Stimulated activated naive CD8-positive, alpha-beta T cell treated with anti-CD3 and anti-CD28 coated beads, Interleukin-15, Interleukin-2, amounts not matched to agents 100 ng/mL and 50 ng/mL, for 24 hours (primary cell): ENCODE measurements at regions not wholly inside any gene's neighbourhood (a gene's known extent, or its start where the extent isn't known, plus 50 kb on each side); places are given as distances from the start of the nearest gene placed in this dataset.

Experiments used
- H3K27ac Mint-ChIP-seq: one replicate; pipeline ENCODE4 v1.8.0; 2021; ENCODE audit warnings: mild to moderate bottlenecking, mixed read lengths
- H3K27me3 Mint-ChIP-seq: one replicate; pipeline ENCODE4 v1.8.0; 2021; ENCODE audit warnings: mixed read lengths
- H3K36me3 Mint-ChIP-seq: one replicate; pipeline ENCODE4 v1.8.0; 2021; ENCODE audit warnings: low read depth, mixed read lengths
- H3K4me1 Mint-ChIP-seq: one replicate; pipeline ENCODE4 v1.8.0; 2021; ENCODE audit warnings: low read depth, mixed read lengths
- H3K4me3 Mint-ChIP-seq: one replicate; pipeline ENCODE4 v1.8.0; 2021; ENCODE audit warnings: mild to moderate bottlenecking, mixed read lengths
- H3K9me3 Mint-ChIP-seq: one replicate; pipeline ENCODE4 v1.8.0; 2021; ENCODE audit warnings: mixed read lengths

- Mint-ChIP-seq H3K27me3 (no peaks in the 10 kb centered on the region), H3K4me3 (no peak overlapping the region), H3K9me3 (no peaks in the 10 kb centered on the region), H3K27ac (no peak overlapping the region), H3K36me3 (no peaks in the 10 kb centered on the region), H3K4me1 (no peaks in the 10 kb centered on the region)
Observed at GRCh38 chr10:2019803-2020202, 282.5 kb upstream of the ADARB2 start.

DNA sequence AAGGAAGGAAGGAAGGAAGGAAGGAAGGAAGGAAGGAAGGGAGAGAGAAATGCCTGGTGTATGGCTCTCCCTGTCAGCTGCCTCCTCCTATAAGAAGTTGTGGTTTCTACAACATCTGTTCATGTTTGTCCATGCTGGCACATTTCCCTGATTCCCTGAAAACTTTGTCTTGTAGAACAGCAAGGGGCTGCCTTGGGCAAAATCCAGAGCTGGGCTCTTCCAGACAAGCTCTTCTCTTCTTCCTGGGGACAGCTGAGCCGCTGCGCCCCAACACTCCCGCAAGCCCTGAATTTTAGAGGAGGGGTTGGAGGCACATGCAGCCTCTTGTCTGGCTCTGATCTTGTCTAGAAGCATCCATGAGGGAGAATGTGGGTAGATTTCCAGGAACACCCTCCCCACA, 282.0 kb upstream of the ADARB2 start:
- H3K27ac Mint-ChIP-seq = peak overlapping the region; percentile 40

DNA sequence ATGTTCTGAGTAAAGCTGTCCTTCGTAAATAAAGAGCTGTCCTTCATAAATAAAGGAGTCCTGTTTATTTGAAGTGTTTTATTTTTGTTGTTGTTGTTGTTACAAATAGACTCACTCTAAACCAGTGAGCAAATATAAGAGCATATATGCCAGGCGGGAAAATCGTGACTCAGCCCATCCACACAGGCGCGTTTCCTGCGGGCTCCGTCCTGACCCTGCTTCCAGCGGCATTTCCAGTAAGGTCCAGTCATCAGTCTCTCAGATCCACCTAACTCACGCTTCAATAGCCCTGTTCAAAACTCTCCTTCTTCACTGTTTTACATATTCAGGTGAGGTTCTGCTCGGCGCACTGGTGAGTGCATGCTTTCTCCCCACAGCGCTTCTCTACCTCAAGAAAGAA, 277.2 kb upstream of the ADARB2 start:
- Mint-ChIP-seq H3K9me3 (no peaks in the 10 kb centered on the region), H3K36me3 (no peaks in the 10 kb centered on the region)

More for the DNA sequence above, 282.0 kb upstream of the ADARB2 start:
- H3K27me3 Mint-ChIP-seq = no peaks in the 10 kb centered on the region
- no peaks in the 10 kb centered on the region for H3K36me3 Mint-ChIP-seq
- H3K9me3 Mint-ChIP-seq = no peaks in the 10 kb centered on the region
- H3K4me3 Mint-ChIP-seq = no peak overlapping the region
- H3K4me1 Mint-ChIP-seq = no peaks in the 10 kb centered on the region

DNA sequence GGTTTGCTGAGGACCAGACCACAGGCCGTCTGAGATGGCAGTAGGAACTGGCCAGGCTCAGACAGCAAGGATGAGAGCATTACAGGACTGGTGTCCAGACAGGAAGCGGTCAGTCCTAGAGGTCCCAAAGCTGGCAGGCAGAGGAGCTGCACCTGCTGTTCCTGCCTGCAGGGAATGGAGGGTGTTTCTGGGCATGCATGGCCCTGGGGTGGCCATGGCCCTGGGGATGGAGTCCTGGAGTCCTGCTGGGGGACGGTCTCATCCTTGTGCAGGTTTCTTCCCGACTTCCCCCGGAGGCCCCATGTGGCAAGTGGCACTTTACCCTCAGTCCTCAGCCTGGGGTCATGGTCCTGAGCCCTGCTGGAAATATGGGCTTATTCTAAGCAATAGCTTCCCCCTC, 274.9 kb upstream of the ADARB2 start:
- H3K27ac Mint-ChIP-seq = no peak overlapping the region
- no peaks in the 10 kb centered on the region for H3K4me1 Mint-ChIP-seq
- H3K9me3 Mint-ChIP-seq = no peaks in the 10 kb centered on the region
- H3K36me3 Mint-ChIP-seq = no peaks in the 10 kb centered on the region
- no peak overlapping the region for H3K4me3 Mint-ChIP-seq
- H3K27me3 Mint-ChIP-seq = peaks cover 3% of the 10 kb centered on the region

More for the DNA sequence above, 277.2 kb upstream of the ADARB2 start:
- Mint-ChIP-seq H3K4me1 (no peaks in the 10 kb centered on the region), H3K27me3 (no peaks in the 10 kb centered on the region), H3K4me3 (no peak overlapping the region), H3K27ac (no peak overlapping the region)

GRCh38 chr10:2011106-2011716, 273.9 kb upstream of the ADARB2 start:
- Mint-ChIP-seq H3K9me3 (no peaks in the 10 kb centered on the region), H3K4me3 (no peak overlapping the region), H3K27ac (no peak overlapping the region), H3K4me1 (no peaks in the 10 kb centered on the region), H3K36me3 (no peaks in the 10 kb centered on the region), H3K27me3 (peaks cover 3% of the 10 kb centered on the region)

DNA sequence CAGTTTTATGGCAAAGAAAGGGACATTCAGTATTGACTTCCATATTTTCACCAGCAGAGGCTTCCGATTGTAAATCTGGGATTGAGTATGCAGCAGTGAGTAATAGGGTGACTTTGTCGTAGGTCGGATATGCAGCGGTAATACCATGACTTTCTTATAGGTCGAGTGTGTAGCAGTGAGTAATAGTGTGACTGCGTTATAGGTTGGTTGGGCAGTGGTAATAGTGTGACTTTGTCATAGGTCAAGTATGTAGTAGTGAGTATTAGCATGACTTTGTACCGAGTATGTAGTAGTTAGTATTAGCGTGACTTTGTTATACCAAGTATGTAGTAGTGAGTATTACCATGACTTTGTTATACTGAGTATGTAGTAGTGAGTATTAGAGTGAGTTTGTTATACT, 268.2 kb upstream of the ADARB2 start:
- peaks cover 3% of the 10 kb centered on the region for H3K27me3 Mint-ChIP-seq
- no peaks in the 10 kb centered on the region for H3K36me3 Mint-ChIP-seq
- H3K4me1 Mint-ChIP-seq = no peaks in the 10 kb centered on the region
- H3K4me3 Mint-ChIP-seq = no peak overlapping the region
- H3K9me3 Mint-ChIP-seq = no peaks in the 10 kb centered on the region
- no peak overlapping the region for H3K27ac Mint-ChIP-seq

DNA sequence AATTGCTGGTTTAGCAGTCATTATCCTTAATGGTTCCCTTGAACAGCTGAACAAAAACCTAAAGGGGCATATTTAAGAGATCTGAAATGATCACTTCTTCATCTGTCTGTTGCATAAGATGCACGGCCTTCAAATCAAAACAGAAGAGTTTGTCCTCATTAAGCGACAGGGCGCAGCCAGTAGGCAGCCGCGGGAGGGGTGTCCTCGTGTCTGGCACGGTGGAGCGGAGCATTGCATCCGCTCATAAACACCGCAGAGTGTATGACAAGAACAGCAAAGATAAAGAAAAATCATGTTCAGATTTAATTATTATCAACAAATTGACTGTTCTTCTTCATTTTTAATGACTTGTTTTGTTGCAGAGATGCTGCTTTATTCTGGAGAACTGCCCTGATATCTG, 255.6 kb upstream of the ADARB2 start:
- H3K27ac Mint-ChIP-seq = no peak overlapping the region
- H3K4me3 Mint-ChIP-seq = no peak overlapping the region
- no peaks in the 10 kb centered on the region for H3K27me3 Mint-ChIP-seq
- no peaks in the 10 kb centered on the region for H3K9me3 Mint-ChIP-seq
- no peaks in the 10 kb centered on the region for H3K36me3 Mint-ChIP-seq
- H3K4me1 Mint-ChIP-seq = peaks cover 3% of the 10 kb centered on the region

- Mint-ChIP-seq H3K27ac (no peak overlapping the region), H3K4me1 (no peaks in the 10 kb centered on the region), H3K4me3 (no peak overlapping the region), H3K36me3 (no peaks in the 10 kb centered on the region), H3K9me3 (no peaks in the 10 kb centered on the region), H3K27me3 (no peaks in the 10 kb centered on the region)
Observed at GRCh38 chr10:1989090-1989489, 251.8 kb upstream of the ADARB2 start.

- Mint-ChIP-seq H3K4me3 (no peak overlapping the region), H3K36me3 (no peaks in the 10 kb centered on the region), H3K27ac (no peak overlapping the region), H3K9me3 (no peaks in the 10 kb centered on the region), H3K27me3 (peaks cover 3% of the 10 kb centered on the region), H3K4me1 (peaks cover 4% of the 10 kb centered on the region)
Observed at GRCh38 chr10:1981976-1982375, 244.7 kb upstream of the ADARB2 start.

GRCh38 chr10:1980459-1980858, 243.1 kb upstream of the ADARB2 start:
- Mint-ChIP-seq H3K27ac (no peak overlapping the region), H3K4me3 (no peak overlapping the region), H3K27me3 (peaks cover 3% of the 10 kb centered on the region), H3K9me3 (no peaks in the 10 kb centered on the region), H3K4me1 (peaks cover 4% of the 10 kb centered on the region), H3K36me3 (no peaks in the 10 kb centered on the region)

DNA sequence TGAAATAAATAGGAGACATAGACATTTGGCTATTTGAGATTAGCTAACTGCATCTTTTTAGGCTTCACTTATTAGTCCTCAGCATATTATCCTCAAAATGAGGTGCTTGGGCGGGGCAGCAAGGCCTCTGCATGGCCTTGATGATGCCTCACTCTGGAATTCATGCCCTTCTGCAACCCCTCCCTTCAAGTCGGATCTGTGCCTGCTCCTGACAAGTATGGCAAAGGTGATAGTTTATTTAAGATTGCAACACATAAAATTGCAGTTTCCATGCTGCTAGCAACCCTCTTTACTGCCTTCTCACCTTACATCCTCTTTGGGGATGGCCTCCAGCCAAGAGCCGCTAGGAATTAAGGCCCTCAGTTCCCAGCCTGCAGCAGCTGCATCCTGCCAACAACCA, 241.3 kb upstream of the ADARB2 start:
- Mint-ChIP-seq H3K9me3 (no peaks in the 10 kb centered on the region), H3K27me3 (peaks cover 1% of the 10 kb centered on the region), H3K36me3 (no peaks in the 10 kb centered on the region), H3K4me1 (peaks cover 4% of the 10 kb centered on the region), H3K27ac (no peak overlapping the region), H3K4me3 (no peak overlapping the region)

DNA sequence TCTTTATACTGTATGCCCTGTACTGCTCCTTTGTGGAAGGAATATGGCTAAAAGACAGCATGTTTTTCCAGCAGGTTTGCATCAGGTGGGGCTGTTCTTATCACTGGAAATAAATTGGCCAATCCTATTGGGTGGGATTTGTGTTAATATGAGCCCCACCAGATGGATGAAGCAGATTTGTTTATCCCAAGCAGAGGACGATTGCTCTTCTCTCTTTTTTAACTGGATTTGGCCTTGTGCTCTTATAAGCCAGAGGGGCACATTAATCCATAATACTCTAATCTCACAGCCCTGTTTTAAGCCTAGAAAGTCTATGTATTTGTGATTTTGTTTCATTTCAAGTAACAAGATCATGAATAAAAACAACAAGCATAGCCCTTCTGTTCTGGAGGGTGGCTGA, 240.1 kb upstream of the ADARB2 start:
- Mint-ChIP-seq H3K4me3 (no peak overlapping the region), H3K4me1 (peaks cover 4% of the 10 kb centered on the region), H3K9me3 (peaks cover 5% of the 10 kb centered on the region), H3K27ac (no peak overlapping the region), H3K27me3 (no peaks in the 10 kb centered on the region), H3K36me3 (no peaks in the 10 kb centered on the region)

- H3K9me3 Mint-ChIP-seq = peaks cover 11% of the 10 kb centered on the region
- H3K27me3 Mint-ChIP-seq = no peaks in the 10 kb centered on the region
- H3K4me3 Mint-ChIP-seq = no peak overlapping the region
- no peaks in the 10 kb centered on the region for H3K4me1 Mint-ChIP-seq
- H3K36me3 Mint-ChIP-seq = no peaks in the 10 kb centered on the region
- H3K27ac Mint-ChIP-seq = no peak overlapping the region
Observed at GRCh38 chr10:1972406-1972805, 235.1 kb upstream of the ADARB2 start.

DNA sequence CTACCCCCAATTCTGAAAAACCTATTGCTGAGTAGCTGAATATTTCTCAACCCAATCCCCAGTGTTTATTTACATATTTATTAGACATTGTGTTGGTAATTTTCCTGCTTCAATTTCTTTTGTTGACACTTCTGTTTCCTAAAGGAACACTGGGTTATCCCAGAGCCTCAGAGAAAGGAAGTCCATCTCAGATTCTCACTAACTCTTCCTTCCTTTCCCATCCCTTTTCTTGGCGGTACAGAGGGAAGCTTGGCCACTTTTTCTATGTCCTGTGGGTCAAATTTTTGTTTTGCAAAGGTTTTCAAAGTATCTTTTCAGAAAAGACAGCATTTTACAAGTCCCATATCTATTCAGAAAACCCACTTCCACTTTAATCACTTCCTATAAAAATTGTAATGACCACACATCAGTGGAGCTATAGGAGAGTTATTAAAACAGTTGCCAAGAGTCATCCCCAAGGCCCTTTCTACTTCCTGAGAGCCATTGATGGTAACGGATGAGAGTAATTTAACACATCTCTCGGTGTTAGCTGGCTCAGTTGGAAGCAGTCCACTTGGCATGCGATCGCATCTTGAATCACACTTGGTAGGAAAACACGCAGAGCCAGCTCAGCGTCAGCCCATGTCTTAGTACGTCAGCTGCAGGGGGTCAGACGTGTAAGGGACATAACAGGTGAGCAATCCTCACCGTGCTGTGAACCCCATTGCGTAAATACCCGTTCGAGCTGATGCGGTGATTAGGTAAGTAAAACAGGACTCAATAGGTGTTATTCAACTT, 231.1 kb upstream of the ADARB2 start:
- Mint-ChIP-seq H3K36me3 (no peaks in the 10 kb centered on the region), H3K4me3 (no peak overlapping the region), H3K27me3 (no peaks in the 10 kb centered on the region), H3K4me1 (no peaks in the 10 kb centered on the region), H3K9me3 (peaks cover 11% of the 10 kb centered on the region), H3K27ac (no peak overlapping the region)

DNA sequence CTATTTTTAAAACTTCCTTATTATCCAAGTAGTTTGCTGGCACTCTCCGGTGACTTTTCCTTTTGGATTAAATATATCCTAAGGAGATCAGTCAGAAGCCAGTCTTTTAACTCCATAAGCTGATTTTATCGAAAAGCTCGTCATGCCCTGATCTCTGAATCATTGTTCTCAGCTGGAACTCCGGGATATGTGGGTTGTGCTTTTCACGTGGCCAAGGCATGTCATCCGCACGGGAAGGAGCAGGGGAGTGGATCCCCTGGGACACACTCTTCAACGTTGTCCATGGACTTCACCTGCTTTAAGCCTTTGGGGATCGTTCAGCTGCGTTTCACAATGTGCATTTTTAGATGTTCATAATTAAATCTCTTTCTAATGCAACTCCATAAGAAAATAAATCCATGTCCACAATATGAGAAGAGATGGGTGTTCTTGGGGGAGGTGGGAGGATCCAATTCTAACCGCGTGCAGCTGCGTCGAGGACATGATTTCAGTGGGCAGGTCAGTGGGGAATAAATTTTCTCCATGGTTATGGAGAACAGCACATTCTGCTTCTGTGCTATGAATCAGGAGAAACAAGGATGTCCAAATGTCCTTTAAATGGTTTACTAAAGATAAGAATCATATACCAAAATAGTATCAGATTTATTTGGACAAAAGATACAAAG, 229.5 kb upstream of the ADARB2 start:
- no peaks in the 10 kb centered on the region for H3K4me1 Mint-ChIP-seq
- H3K27me3 Mint-ChIP-seq = no peaks in the 10 kb centered on the region
- no peak overlapping the region for H3K27ac Mint-ChIP-seq
- H3K4me3 Mint-ChIP-seq = no peak overlapping the region
- no peaks in the 10 kb centered on the region for H3K36me3 Mint-ChIP-seq
- H3K9me3 Mint-ChIP-seq = no peaks in the 10 kb centered on the region
